HL-60 (cell line): ENCODE measurements at regions not wholly inside any gene's neighbourhood (a gene's known extent, or its start where the extent isn't known, plus 50 kb on each side); places are given as distances from the start of the nearest gene placed in this dataset.

ENCODE experiments used
- DNase-seq, 2 experiments: peaks; one replicate each; pipeline ENCODE4 v3.0.0-alpha.2; 2010 to 2020; ENCODE audit warnings: low read depth in 1 of 2, low spot score in 1 of 2
- H3K27ac ChIP-seq: fragments of 250-450 bp; sonication (Bioruptor Pico); replicated peaks from 2 replicates; pipeline ENCODE4 v1.5.1; 2020; ENCODE audit warnings: mild to moderate bottlenecking, moderate library complexity
- H3K27me3 ChIP-seq: fragments of 250-450 bp; sonication (Bioruptor Pico); 2 replicates; pipeline ENCODE4 v1.5.1; 2021; ENCODE audit warnings: mild to moderate bottlenecking, moderate library complexity; ENCODE audit not compliant: insufficient read depth, poor library complexity, severe bottlenecking
- H3K4me3 ChIP-seq: replicated peaks from 2 replicates; pipeline ENCODE4 v1.5.1; 2011; ENCODE audit warnings: mild to moderate bottlenecking, control low read depth, low read length; ENCODE audit not compliant: insufficient read depth
- GABPA ChIP-seq: IDR thresholded peaks from 2 replicates; pipeline ENCODE4 v1.6.1; 2012; ENCODE audit warnings: low read depth
- POLR2AphosphoS5 ChIP-seq: IDR thresholded peaks from 2 replicates; pipeline ENCODE4 v1.6.1; 2012; ENCODE audit warnings: low read depth
- SPI1 ChIP-seq: IDR thresholded peaks from 2 replicates; pipeline ENCODE4 v1.6.1; 2012; ENCODE audit warnings: low read depth, mild to moderate bottlenecking, borderline replicate concordance
- TF ChIP-seq, protein P1 (sequence below): IDR thresholded peaks from 2 replicates; pipeline ENCODE4 v1.6.1; 2012; ENCODE audit warnings: low read depth; ENCODE audit not compliant: insufficient replicate concordance
- TF ChIP-seq, protein P2 (sequence below): IDR thresholded peaks from one replicate; pipeline ENCODE4 v1.5.1; 2011; ENCODE audit warnings: low read length, control low read depth, inconsistent platforms; ENCODE audit not compliant: insufficient read depth

DNA sequence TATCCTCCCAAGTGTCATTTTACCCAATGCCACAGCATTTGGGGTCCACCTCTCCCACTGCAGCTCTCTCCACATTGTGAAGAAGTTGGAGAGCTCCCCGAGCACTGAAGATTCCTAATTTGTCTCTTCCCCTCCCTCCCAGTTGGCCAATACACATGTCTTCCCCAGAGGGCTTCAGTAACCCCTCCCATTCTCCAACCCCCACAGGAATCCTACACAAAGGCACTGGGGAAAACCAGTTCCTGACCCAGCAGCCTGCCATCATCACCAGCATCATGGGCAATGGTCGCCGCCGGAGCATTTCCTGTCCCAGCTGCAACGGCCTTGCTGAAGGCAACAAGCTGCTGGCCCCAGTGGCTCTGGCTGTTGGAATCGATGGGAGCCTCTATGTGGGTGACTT lies 87.3 kb upstream of the WWC1 start:
- Histone ChIP-seq H3K27ac (no peak overlapping the region), H3K4me3 (no peak overlapping the region), H3K27me3 (no peaks in the 10 kb centered on the region)
- TF ChIP-seq SPI1 = no peak
- TF ChIP-seq, protein P1, sequence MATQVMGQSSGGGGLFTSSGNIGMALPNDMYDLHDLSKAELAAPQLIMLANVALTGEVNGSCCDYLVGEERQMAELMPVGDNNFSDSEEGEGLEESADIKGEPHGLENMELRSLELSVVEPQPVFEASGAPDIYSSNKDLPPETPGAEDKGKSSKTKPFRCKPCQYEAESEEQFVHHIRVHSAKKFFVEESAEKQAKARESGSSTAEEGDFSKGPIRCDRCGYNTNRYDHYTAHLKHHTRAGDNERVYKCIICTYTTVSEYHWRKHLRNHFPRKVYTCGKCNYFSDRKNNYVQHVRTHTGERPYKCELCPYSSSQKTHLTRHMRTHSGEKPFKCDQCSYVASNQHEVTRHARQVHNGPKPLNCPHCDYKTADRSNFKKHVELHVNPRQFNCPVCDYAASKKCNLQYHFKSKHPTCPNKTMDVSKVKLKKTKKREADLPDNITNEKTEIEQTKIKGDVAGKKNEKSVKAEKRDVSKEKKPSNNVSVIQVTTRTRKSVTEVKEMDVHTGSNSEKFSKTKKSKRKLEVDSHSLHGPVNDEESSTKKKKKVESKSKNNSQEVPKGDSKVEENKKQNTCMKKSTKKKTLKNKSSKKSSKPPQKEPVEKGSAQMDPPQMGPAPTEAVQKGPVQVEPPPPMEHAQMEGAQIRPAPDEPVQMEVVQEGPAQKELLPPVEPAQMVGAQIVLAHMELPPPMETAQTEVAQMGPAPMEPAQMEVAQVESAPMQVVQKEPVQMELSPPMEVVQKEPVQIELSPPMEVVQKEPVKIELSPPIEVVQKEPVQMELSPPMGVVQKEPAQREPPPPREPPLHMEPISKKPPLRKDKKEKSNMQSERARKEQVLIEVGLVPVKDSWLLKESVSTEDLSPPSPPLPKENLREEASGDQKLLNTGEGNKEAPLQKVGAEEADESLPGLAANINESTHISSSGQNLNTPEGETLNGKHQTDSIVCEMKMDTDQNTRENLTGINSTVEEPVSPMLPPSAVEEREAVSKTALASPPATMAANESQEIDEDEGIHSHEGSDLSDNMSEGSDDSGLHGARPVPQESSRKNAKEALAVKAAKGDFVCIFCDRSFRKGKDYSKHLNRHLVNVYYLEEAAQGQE = no peak
- TF ChIP-seq, protein P2, sequence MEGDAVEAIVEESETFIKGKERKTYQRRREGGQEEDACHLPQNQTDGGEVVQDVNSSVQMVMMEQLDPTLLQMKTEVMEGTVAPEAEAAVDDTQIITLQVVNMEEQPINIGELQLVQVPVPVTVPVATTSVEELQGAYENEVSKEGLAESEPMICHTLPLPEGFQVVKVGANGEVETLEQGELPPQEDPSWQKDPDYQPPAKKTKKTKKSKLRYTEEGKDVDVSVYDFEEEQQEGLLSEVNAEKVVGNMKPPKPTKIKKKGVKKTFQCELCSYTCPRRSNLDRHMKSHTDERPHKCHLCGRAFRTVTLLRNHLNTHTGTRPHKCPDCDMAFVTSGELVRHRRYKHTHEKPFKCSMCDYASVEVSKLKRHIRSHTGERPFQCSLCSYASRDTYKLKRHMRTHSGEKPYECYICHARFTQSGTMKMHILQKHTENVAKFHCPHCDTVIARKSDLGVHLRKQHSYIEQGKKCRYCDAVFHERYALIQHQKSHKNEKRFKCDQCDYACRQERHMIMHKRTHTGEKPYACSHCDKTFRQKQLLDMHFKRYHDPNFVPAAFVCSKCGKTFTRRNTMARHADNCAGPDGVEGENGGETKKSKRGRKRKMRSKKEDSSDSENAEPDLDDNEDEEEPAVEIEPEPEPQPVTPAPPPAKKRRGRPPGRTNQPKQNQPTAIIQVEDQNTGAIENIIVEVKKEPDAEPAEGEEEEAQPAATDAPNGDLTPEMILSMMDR = no peak
- TF ChIP-seq GABPA = no peak
- TF ChIP-seq POLR2AphosphoS5 = no peak
- DNase-seq = no peak

DNA sequence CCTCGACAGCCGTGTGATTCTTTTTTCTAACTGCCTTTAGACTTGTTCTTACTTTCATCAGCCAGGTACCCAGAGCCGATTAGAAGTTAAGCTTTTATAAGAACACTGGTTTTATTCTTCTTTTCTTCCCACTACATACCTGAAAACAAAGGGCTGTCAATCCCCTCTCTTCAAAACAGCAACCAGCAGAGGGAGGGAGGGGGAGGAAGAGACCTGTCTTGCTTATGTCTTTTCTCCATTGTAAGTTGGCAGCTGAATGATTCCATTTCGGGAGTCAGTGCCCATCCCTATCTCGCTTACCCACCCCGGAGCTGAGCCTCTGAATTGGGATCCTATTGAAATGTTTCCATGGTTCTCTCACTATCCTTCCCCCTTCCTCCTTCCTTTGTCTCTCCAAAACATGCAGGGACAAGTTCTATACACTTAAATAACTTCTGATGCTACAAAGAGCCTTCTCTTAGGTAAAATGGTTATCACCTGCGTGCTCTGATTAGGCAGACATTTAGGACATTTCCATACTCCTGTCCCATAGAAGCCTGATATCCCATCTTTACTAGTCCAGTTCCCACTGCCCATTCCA lies 83.9 kb upstream of the WWC1 start:
- TF ChIP-seq POLR2AphosphoS5 (no peak), SPI1 (no peak), GABPA (no peak)
- TF ChIP-seq, protein P1 = no peak
- TF ChIP-seq, protein P2 = no peak
- no peak overlapping the region for H3K4me3 ChIP-seq
- no peak overlapping the region for H3K27ac ChIP-seq
- no peak for DNase-seq
- no peaks in the 10 kb centered on the region for H3K27me3 ChIP-seq

DNA sequence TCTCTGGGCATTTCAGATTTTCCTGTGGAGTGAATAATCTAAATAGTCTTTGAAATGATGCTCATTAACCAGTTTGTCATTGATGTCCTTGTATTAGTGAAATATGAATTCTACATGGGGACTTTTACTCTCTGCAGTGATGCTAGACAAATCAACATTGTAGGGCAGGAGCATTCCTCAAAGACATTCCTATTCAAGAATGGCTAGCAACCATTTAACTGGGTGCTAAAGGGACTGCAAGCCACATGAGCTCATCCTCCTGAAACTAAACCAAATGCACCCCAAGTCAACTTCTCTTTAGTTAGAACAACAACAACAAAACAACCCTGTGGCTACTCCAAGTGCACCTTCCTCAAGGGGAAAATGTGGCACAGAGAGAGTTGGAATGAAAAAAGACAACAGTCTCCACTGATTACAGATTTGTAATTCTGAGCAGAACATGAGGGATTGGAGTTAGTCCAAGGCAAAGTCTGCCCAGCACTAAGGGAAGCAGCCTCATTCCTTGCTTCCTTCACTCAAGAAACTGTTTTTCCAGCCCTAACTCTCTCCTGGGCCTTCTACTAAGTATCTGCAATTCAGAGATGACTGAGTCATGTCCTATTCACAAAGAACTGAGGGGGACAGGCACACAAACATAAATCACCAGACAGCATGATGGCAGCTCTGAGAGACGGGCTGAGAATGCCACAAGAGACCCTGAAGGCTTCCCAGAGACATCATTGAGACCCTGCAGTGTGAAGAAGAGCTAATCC lies 82.0 kb upstream of the WWC1 start:
- Histone ChIP-seq H3K27ac (no peak overlapping the region), H3K27me3 (no peaks in the 10 kb centered on the region), H3K4me3 (no peak overlapping the region)
- no peak for TF ChIP-seq GABPA
- no peak for TF ChIP-seq SPI1
- TF ChIP-seq, protein P1 = no peak
- TF ChIP-seq, protein P2 = no peak
- TF ChIP-seq POLR2AphosphoS5 = no peak
- no peak for DNase-seq
